ENCODE measurements at regions not wholly inside any gene's neighbourhood (a gene's known extent, or its start where the extent isn't known, plus 50 kb on each side); places are given as distances from the start of the nearest gene placed in this dataset.

- TF ChIP-seq POLR2A (IDR thresholded peaks at IDR 0.05; ENCODE audit: low read depth, low read length) (no peak), POLR2AphosphoS5 (IDR thresholded peaks at IDR 0.05; ENCODE audit: low read depth, low read length) (no peak), TAF1 (IDR thresholded peaks at IDR 0.05; ENCODE audit: low read depth, low read length) (no peak), POU2F2 (IDR thresholded peaks at IDR 0.05; ENCODE audit: low read depth, low read length) (no peak), PAX5 (IDR thresholded peaks at IDR 0.05; ENCODE audit: insufficient read depth, low read length, severe bottlenecking) (no peak), SPI1 (IDR thresholded peaks at IDR 0.05; ENCODE audit: low read depth, low read length) (no peak)
Observed at GRCh38 chr2:21379140-21379539, 255.4 kb downstream of the TDRD15 start.
